ENCODE measurements at regions not wholly inside any gene's neighbourhood (a gene's known extent, or its start where the extent isn't known, plus 50 kb on each side); places are given as distances from the start of the nearest gene placed in this dataset.
A peak's percentile ranks its signal among the peaks of the same experiment; 100 is the strongest.

DNA sequence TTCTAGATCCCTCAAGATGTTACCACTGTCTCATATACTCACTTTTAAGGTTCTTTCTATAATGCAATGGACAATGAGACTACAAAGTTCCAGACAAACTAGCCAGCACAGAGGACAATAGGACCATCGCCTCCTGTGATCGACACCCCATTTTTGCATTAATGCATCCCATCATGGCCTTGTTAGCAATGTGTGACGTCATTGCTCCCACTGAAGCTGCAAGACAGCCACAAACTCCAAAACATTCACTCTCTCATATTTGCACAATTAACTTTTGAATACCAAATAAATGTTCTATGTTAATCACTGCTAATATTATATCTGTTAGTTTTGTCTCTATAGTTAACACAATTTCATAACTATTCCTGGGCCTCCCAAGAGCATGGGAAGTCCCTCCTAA, 88.8 kb upstream of the TMEM72 start:
- no peaks in the 10 kb centered on the region for H3K27me3 ChIP-seq
- TF ChIP-seq Cebpa-rat (IDR thresholded peaks at IDR 0.05), result no peak; a peak in 1 of 22 replicates
- peak overlapping the region; percentile 58 to 93 (median 80); a peak in 21 of 22 replicates for H3K4me2 ChIP-seq
- H4K20me1 ChIP-seq, result no peaks in the 10 kb centered on the region
- H3K4me1 ChIP-seq, result peaks cover 35 to 86% (median 57%) of the 10 kb centered on the region in 10 experiments
- peak overlapping the region in 1 of 10 experiments; percentile 7; a peak in 1 of 20 replicates for H3K4me3 ChIP-seq
- peak overlapping the region in 5 of 11 experiments; percentile 34 to 75 (median 58); a peak in 11 of 22 replicates for H3K9ac ChIP-seq
- peaks cover 0 to 35% (median 13%) of the 10 kb centered on the region in 11 experiments; a peak in 14 of 22 replicates for H3K9me3 ChIP-seq (replicated peaks in 1 of 11)
- no peaks in the 10 kb centered on the region for H3K36me3 ChIP-seq
- peak overlapping the region in 7 of 11 experiments; percentile 61 to 87 (median 76); a peak in 14 of 22 replicates for H3K27ac ChIP-seq

DNA sequence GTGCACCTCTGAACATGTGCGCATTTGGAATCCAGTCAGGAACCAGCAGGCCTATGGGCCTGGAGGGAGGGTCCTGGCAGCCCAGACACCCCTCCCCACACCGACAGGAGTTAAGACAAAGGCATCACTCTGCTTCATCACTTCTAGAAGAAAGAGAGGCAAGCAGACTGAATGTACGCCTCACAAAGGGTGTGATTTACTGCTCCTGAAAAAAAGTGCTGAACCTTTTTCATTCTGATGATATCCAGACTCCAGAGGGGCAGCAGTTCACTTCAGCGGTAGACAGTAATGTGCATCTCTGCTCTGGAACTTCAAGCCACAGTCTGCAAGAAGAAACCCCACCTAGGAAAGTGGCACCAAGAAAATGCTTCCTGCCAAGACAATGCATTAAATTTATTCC, 88.2 kb upstream of the TMEM72 start:
- H3K36me3 ChIP-seq, result no peaks in the 10 kb centered on the region
- no peaks in the 10 kb centered on the region for H4K20me1 ChIP-seq
- peaks cover 0 to 31% (median 13%) of the 10 kb centered on the region in 11 experiments; a peak in 14 of 22 replicates for H3K9me3 ChIP-seq (replicated peaks in 1 of 11)
- peak overlapping the region in 7 of 11 experiments; percentile 5 to 75 (median 40); a peak in 11 of 22 replicates for H3K9ac ChIP-seq
- no peak for TF ChIP-seq Cebpa-rat (IDR thresholded peaks at IDR 0.05)
- H3K27ac ChIP-seq, result peak overlapping the region in 8 of 11 experiments; percentile 9 to 87 (median 74); a peak in 15 of 22 replicates
- peak overlapping the region; percentile 58 to 93 (median 80); a peak in 21 of 22 replicates for H3K4me2 ChIP-seq
- peak overlapping the region in 1 of 10 experiments; percentile 7; a peak in 1 of 20 replicates for H3K4me3 ChIP-seq
- H3K4me1 ChIP-seq, result peaks cover 40 to 92% (median 63%) of the 10 kb centered on the region in 10 experiments
- H3K27me3 ChIP-seq, result no peaks in the 10 kb centered on the region

DNA sequence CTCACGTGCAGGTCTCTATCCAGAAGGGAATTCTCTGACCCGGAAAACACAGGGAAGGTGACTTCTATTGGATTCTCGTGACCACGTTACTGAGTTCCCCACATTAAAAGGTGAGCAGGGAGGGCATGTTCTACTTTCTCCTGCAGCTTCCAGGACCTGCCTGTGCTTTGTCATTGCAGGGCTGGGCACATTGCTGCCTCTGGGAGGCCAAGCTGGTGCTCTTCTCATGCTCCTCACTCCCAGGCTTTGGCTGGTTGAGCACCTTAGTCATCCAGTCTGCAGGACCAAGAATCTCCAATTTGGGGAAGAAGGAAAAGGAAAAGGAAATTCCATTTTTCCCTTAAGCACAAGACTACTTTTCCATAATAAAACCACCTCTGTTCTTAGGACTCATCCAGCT, 86.5 kb upstream of the TMEM72 start:
- TF ChIP-seq Cebpa-rat (IDR thresholded peaks at IDR 0.05), result no peak
- no peak overlapping the region for H3K9ac ChIP-seq
- H3K9me3 ChIP-seq (replicated peaks in 1 of 11), result peaks cover 0 to 15% (median 7%) of the 10 kb centered on the region in 11 experiments; a peak in 12 of 22 replicates
- H4K20me1 ChIP-seq, result no peaks in the 10 kb centered on the region
- peaks cover 40 to 84% (median 66%) of the 10 kb centered on the region in 10 experiments for H3K4me1 ChIP-seq
- H3K27me3 ChIP-seq, result no peaks in the 10 kb centered on the region
- H3K4me2 ChIP-seq, result peak overlapping the region in 7 of 11 experiments; percentile 7 to 86 (median 34); a peak in 11 of 22 replicates
- no peaks in the 10 kb centered on the region for H3K36me3 ChIP-seq
- no peak overlapping the region for H3K4me3 ChIP-seq
- peak overlapping the region in 3 of 11 experiments; percentile 4 to 87 (median 21); a peak in 4 of 22 replicates for H3K27ac ChIP-seq

DNA sequence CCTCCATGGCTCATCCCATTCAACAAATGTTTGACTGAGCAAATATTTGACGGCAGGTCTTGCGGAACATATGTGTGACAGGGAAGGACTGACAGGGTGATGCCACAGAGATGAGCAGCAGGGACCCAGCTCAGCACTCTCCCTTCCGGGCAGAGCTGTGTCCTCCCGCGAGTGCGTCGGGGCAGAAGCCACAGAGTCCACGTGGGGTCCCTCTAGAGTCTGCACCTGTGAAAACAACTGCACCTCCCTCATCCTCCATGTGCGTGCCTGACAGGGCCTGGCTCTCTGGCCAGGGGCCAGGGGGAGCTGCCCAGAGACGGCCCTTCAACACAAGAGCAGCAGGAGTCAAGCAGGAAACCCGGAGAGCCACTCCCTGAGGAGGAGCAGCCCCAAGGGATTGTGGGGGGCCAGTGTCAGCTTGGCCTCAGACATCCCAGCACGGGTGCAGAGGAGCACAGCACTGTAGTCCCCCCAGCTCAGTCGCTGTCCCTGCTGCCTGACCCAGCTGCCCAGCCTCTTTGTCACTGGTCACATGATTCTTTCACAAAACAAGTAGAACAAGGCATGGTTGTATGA, 83.6 kb upstream of the TMEM72 start:
- Histone ChIP-seq H3K9ac (no peak overlapping the region), H3K4me2 (peak overlapping the region; percentile 6 to 82 (median 69); a peak in 20 of 22 replicates), H3K36me3 (no peaks in the 10 kb centered on the region), H3K27ac (peak overlapping the region in 2 of 11 experiments; percentile 17 to 50; a peak in 3 of 22 replicates), H3K4me1 (peaks cover 24 to 59% (median 46%) of the 10 kb centered on the region in 10 experiments), H3K4me3 (no peak overlapping the region), H3K9me3 (replicated peaks in 1 of 11) (peaks cover 0 to 11% (median 7%) of the 10 kb centered on the region in 11 experiments; a peak in 12 of 22 replicates), H4K20me1 (no peaks in the 10 kb centered on the region), H3K27me3 (no peaks in the 10 kb centered on the region)
- no peak for TF ChIP-seq Cebpa-rat (IDR thresholded peaks at IDR 0.05)

DNA sequence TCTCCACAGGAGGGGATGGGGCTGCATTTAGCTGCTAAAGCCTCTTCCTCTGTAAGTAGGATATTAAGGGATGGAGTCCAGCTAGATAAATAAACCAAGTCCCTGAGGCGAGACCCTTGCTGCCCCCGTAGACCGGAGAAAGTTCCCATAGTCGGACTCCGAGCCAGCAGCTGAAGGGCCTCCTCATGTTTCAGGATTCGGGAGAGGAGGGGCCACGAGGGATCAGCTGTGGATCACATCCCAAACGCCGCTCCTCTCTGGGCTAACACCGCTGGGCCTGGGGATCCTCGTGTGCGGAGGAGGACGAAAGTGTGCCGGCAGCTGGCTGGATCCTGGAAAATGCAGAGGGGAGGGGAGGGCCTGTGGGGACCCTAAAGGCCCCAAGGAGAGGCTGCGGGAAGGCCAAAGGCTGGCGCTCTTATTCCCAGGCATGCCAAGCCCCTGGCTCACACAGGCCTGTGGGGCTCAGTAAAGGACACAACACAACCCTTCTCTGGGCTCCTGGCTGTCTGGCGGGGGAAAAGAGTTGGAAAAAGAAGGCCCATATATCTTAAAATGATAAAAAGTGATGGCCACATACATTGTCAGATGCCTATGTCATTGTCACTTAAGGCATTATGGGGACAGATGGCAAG, 82.5 kb upstream of the TMEM72 start:
- H3K9ac ChIP-seq, result no peak overlapping the region
- no peaks in the 10 kb centered on the region for H3K27me3 ChIP-seq
- H4K20me1 ChIP-seq, result no peaks in the 10 kb centered on the region
- peak overlapping the region in 2 of 11 experiments; percentile 74 to 82; a peak in 4 of 22 replicates for H3K4me2 ChIP-seq
- TF ChIP-seq Cebpa-rat (IDR thresholded peaks at IDR 0.05), result no peak
- H3K36me3 ChIP-seq, result no peaks in the 10 kb centered on the region
- H3K9me3 ChIP-seq (replicated peaks in 1 of 11), result peaks cover 0 to 11% (median 7%) of the 10 kb centered on the region in 11 experiments; a peak in 12 of 22 replicates
- H3K4me3 ChIP-seq, result no peak overlapping the region
- no peak overlapping the region for H3K27ac ChIP-seq
- H3K4me1 ChIP-seq, result peaks cover 13 to 53% (median 38%) of the 10 kb centered on the region in 10 experiments

DNA sequence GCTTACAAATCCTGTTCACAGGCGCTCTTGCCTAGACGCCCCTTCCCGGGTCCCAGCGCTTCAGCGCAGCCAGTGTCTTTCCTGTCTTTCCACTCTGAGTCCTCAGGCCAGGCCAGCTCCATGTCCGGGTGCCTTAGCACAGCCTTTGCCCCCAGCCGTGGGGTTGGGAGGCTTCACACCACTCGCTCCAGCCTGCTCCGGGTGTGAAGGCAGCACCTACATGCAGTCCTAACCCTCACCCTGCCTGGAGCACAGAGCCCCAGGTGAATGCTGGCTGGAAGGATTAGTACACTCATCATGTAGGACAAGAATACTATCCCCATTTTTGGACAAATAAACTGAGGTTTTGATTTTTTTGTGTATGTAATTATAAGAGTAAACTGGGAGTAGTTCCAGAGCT, 81.7 kb upstream of the TMEM72 start:
- H3K27me3 ChIP-seq, result no peaks in the 10 kb centered on the region
- H4K20me1 ChIP-seq, result no peaks in the 10 kb centered on the region
- TF ChIP-seq Cebpa-rat (IDR thresholded peaks at IDR 0.05), result no peak
- no peak overlapping the region; a peak in 2 of 22 replicates for H3K4me2 ChIP-seq
- no peak overlapping the region for H3K9ac ChIP-seq
- H3K4me1 ChIP-seq, result peaks cover 12 to 53% (median 41%) of the 10 kb centered on the region in 10 experiments
- no peaks in the 10 kb centered on the region for H3K36me3 ChIP-seq
- peaks cover 0 to 9% (median 5%) of the 10 kb centered on the region in 11 experiments; a peak in 12 of 22 replicates for H3K9me3 ChIP-seq (replicated peaks in 1 of 11)
- H3K27ac ChIP-seq, result no peak overlapping the region
- no peak overlapping the region for H3K4me3 ChIP-seq

DNA sequence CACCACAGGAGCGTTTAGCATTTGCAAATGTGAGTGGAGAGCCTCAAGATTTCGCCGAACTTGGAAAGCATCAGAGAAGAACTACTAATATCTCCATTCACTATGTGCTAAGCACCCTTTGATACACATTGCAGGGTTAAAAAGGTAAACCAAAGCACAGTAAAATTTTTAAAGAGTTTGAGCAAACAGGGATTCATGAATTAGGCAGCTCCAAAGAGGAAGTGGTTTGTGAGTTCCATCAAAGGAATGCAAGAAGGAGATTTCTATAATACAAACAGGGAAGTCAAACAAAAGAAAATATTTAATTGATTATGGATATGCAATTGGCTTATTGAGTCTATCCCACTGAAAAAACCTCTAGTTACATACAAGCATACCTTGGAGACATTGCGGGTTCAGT, 81.1 kb upstream of the TMEM72 start:
- peak overlapping the region in 4 of 11 experiments; percentile 17 to 50 (median 26); a peak in 6 of 22 replicates for H3K4me2 ChIP-seq
- H3K27ac ChIP-seq, result no peak overlapping the region
- no peaks in the 10 kb centered on the region for H3K27me3 ChIP-seq
- H3K9me3 ChIP-seq (replicated peaks in 1 of 11), result peaks cover 0 to 7% (median 0%) of the 10 kb centered on the region in 11 experiments; a peak in 2 of 22 replicates
- no peaks in the 10 kb centered on the region for H3K36me3 ChIP-seq
- H3K4me3 ChIP-seq, result no peak overlapping the region
- TF ChIP-seq Cebpa-rat (IDR thresholded peaks at IDR 0.05), result no peak
- no peaks in the 10 kb centered on the region for H4K20me1 ChIP-seq
- peaks cover 12 to 54% (median 42%) of the 10 kb centered on the region in 10 experiments for H3K4me1 ChIP-seq
- H3K9ac ChIP-seq, result no peak overlapping the region

DNA sequence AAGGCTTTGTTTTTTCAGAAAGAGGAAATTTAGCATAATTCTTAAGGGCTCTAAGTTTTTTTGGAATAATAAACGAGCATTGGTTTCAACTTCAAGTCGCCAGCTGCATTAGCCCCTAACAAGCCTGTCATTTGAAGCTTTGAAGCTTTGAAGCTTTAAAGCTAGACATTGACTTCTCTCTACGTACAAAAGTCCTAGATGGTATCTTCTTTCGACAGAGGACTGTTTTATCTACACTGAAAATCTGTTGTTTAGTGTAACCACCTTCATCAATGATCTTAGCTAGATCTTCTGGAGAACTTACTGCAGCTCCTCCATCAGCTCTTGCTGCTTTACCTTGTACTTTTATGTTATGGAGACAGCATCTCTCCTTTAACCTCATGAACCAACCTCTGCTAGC, 79.6 kb upstream of the TMEM72 start:
- H3K36me3 ChIP-seq, result no peaks in the 10 kb centered on the region
- no peaks in the 10 kb centered on the region for H4K20me1 ChIP-seq
- no peak overlapping the region for H3K4me2 ChIP-seq
- 0 out of 22 replicates have a peak, but pooled peaks cover 0 to 4% (median 0%) of the 10 kb centered on the region in 11 experiments for H3K9me3 ChIP-seq (replicated peaks in 1 of 11)
- H3K4me3 ChIP-seq, result no peak overlapping the region
- H3K9ac ChIP-seq, result no peak overlapping the region
- no peaks in the 10 kb centered on the region for H3K27me3 ChIP-seq
- H3K4me1 ChIP-seq, result peaks cover 12 to 56% (median 43%) of the 10 kb centered on the region in 10 experiments
- no peak overlapping the region for H3K27ac ChIP-seq
- TF ChIP-seq Cebpa-rat (IDR thresholded peaks at IDR 0.05), result no peak
